ENCODE measurements at regions not wholly inside any gene's neighbourhood (a gene's known extent, or its start where the extent isn't known, plus 50 kb on each side); places are given as distances from the start of the nearest gene placed in this dataset.
"Not testable (repeated sequence)": the region's sequence is repeated elsewhere in the genome, so short reads cannot be mapped to it uniquely, and the experiment has no call there.

DNA sequence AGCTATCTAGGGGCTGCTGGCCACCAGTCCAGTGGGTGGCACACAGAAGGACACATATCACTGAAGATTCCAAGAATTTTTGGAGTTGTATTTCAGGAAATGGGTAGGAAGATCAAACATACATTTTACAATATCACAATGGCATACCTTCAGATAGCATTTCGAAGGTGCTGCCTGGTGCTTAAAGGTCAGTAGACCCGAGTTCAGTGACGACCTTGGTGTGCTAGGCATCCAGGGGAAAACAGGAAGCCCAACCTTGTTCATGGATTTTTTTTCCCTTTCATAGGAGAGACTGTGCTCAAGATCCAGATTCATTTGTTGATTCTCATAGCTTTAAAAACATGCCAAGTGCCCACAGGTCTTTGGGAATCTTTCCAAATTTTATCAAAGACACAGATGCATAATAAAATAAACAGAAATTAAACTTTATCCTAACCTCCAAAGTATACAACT is 51.0 kb upstream of the RCBTB2 start:
- DNase-seq (ENCODE audit: low spot score), result no peak

DNA sequence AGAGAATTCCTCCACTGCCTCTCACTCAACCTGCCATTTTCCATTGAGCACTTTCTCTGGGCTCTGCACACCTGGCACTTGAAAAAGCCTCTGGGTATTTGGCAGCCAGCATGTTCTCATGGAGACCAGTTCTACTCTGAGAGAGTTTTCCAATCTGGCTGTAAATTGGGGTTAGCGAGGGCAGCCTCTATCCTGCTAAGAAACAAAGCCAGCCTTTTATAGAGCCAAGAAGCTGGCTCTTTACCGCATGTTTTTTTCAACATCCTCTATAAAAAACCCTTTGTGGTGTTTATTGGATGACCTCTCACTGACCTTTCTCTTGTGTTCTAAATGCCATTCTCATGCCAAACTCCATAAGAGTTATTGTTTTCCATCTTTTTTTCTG is 52.6 kb upstream of the RCBTB2 start:
- no peak for DNase-seq (ENCODE audit: low spot score)

GRCh38 chr13:48586591-48587103 is 53.8 kb upstream of the RCBTB2 start:
- DNase-seq (ENCODE audit: low spot score), result peak; percentile 47

- no peak for DNase-seq (ENCODE audit: low spot score)
These were observed 55.2 kb upstream of the RCBTB2 start for GRCh38 chr13:48588120-48588519.

- DNase-seq (ENCODE audit: low spot score), result peak; percentile 32
These were observed 57.4 kb upstream of the RCBTB2 start for GRCh38 chr13:48590141-48590901.

DNA sequence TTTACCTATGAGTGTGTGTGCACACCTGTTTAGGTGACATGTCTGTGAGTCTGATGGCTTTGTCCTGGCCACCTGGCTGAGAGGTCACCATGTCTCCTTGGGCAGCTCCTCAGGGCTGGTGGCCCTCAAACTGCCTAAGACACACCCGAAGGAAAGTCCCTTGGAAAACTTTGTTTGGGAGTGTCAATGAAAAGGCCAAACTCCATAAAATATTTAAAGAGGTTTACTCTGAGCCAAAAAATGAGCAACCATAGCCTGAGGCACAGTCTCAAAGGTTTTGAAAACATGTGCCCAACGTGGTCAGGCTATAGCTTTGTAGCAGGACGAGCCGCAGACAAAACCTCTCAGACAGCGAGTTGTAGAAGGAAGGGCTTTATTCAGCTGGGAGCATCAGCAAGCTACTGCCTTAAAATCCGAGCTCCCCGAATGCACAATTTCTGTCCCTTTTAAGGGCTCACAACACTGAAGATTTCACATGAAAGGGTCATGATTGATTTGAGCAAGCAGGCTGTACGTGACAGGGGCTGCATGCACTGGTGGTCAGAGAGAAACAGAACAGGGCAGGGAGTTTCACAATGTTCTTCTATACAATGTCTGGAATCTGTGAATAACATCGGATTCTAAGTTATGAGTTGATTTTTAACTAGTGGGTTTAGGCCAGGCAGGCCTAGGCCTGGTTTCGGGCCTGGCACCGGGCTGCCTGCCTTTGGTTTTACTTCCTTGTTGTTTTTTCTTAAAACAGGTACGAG is 58.4 kb upstream of the RCBTB2 start:
- DNase-seq (ENCODE audit: low spot score), result not testable (repeated sequence)

DNA sequence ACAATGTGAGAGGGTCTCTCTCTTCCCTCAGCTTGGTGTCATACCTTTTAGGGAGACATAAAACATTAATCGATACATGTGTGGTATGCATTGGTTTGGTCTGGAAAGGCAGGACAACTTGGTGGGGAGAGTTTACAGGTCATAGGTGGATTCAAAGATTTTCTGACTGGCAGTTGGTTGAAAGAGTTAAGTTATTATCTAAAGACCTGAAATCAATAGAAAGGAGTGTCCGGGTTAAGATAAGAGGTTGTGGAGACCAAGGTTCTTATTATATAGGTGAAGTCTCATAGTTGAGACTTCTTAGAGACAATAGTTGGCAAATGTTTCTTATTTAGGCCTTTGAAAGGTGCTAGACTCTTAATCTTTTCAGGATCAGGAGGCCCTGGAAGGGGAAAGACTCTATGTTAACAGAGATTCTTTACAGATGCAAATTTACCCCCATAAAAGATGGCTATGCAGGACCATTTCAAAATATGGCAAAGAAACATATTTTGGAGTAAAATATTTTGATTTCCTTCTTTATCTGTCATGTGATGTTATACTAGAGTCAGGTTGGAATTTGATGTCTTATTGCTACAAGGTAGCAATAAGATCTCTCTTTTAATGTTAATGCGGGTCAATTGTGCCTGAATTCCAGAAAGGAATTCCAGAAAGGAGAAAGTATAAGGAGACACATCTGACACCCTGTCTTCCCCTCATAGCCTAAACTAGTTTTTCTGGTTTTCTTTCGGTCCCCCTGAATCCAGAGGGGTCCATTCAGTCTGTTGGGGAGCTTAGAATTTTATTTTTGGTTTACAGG is 59.2 kb upstream of the RCBTB2 start:
- DNase-seq (ENCODE audit: low spot score), result no peak

GRCh38 chr13:48592688-48593049 is 59.8 kb upstream of the RCBTB2 start:
- DNase-seq (ENCODE audit: low spot score), result no peak

- DNase-seq (ENCODE audit: low spot score), result no peak
These were observed 60.2 kb upstream of the CYSLTR2 start for GRCh38 chr13:48593536-48593935.

- DNase-seq (ENCODE audit: low spot score), result no peak
These were observed 59.5 kb upstream of the CYSLTR2 start for GRCh38 chr13:48594096-48594815.

DNA sequence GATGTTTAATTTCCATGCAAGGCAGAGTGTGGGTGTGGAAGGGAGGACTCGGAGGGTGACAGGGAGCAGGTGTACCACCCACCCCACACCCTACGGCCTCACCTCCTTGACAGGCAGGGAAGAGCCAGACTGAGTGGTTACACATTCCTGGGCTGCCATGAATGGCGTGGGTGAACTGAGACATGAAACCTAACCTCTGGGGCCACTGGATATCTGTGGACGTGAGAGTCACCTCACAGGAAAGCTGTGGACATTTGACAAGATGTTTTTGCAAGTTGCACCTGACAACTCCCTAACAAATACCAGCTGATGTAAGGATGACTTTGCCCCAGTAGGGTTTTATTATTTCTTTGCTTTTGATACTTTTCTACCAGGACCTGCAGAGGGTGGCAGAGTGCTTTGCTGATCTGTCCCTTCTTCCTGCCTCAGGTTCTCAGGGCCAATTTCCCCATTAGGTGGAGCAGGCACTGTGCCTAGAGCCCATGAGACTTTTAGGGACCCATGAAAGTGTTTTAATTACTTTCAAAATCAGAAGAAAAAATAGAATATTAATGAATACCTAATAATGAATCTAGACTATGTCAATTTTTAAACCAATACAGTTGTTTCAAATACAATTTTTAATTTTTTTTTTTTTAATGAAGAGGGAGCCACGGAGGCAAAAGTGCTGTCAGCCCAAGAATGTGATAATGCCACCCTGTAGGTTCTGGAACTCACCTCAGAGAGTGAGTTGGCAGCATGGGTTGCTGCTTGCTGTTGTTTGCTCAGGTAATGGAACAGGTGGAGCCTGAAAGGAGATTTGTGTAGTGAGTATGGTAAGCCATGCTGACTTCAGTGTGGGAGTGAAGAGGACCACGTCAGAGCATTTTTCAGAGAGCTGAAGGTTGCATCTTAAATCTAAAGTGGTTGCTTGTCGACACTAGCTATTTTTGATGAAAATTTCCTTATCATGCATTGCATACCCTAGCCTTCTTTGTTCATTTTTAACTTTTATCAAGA is 58.0 kb upstream of the CYSLTR2 start:
- peak; percentile 75 for DNase-seq (ENCODE audit: low spot score)

DNA sequence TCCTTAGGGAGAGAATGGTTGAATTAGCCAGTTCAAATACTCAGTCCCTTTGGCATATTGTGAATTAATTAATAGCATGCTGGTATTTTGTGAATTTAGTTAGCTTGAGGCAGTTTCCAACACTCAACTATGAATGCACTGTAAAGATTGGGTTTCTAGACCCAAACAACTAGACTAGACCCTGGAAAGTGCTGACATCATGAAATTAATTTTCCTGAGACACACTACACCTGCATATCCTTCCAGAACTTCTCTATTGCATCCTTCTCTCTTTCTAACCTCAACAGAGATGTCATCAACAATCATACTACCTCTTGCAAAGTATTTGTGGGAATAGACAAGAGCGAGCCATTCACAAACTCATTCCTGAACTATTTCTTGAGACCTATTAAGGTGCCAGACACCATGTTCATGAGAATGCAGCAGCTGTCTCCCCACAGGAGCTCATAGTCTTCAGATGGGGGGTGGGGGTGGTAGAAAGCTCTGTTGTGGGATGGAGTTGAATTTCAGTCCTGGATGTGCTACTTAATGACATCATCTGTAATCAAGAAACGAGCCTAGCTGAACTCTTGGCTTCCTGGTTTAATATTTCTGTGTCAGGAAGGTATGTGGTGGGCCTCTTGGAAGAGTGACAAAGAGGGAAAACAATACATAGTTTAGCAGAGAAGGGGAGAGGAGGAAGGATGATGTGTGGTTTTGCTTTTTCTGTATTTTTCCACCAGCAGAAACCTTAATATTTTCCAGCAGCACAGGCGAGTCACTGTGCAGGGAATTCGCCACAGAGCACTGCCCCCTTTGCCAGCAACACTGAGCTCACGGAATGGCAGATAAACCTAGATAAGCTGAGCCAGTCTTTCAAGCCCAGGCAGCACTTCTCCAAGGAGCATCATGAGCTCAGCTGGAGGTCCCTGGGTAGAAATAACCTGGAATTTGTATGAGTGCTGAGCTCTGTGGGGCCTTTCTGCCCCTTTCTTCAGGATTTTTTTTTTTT is 53.1 kb upstream of the CYSLTR2 start:
- no peak for DNase-seq (ENCODE audit: low spot score)

- DNase-seq (ENCODE audit: low spot score), result no peak
These were observed 51.3 kb upstream of the CYSLTR2 start for GRCh38 chr13:48602296-48603016.

DNA sequence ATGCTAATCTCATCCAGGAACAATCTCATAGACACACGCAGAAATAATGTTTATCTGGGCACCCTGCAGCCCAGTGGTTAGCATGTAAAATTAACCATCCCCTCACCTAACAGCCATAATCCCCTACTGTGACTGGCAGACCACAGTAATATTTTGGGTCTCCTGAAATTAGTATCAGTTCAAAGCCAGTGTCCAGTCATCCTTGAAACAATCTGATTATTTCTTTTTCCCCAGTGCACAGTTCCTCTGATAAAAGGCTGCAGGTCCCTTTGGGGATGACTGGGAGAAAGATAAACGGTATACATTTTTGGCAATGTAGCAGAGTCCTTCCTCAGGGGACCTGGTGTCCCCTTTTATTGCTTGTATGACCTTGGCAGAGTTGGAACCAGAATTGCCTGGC is 50.4 kb upstream of the CYSLTR2 start:
- DNase-seq (ENCODE audit: low spot score), result no peak

Data from hematopoietic multipotent progenitor cell treated with erythropoietin and hydrocortisone succinate and interleukin-3 and kit ligand, for 15 days (in vitro differentiated cells).